Endodermal cell (in vitro differentiated cells): ENCODE measurements at regions not wholly inside any gene's neighbourhood (a gene's known extent, or its start where the extent isn't known, plus 50 kb on each side); places are given as distances from the start of the nearest gene placed in this dataset.
"Not testable (repeated sequence)": the region's sequence is repeated elsewhere in the genome, so short reads cannot be mapped to it uniquely, and the experiment has no call there.

Experiments
- DNase-seq: peaks from one replicate; pipeline ENCODE4 v3.0.0-alpha.2; 2017
- H3K27ac ChIP-seq: 2 replicates; pipeline ENCODE4 v1.5.1; 2013; ENCODE audit warnings: mild to moderate bottlenecking, low read depth, low read length, moderate library complexity
- H3K27me3 ChIP-seq: 2 replicates; pipeline ENCODE4 v1.6.1; 2013; ENCODE audit warnings: mild to moderate bottlenecking, low read length, moderate library complexity; ENCODE audit not compliant: insufficient read depth, control insufficient read depth, poor library complexity, severe bottlenecking
- H3K36me3 ChIP-seq: 2 replicates; pipeline ENCODE4 v1.7.0; 2013; ENCODE audit warnings: mild to moderate bottlenecking, low read length, moderate library complexity; ENCODE audit not compliant: control insufficient read depth, insufficient read depth
- H3K4me1 ChIP-seq: one replicate; pipeline ENCODE4 v1.7.0; 2013; ENCODE audit warnings: low read length; ENCODE audit not compliant: control insufficient read depth, insufficient read depth
- H3K4me3 ChIP-seq: 2 replicates; pipeline ENCODE4 v1.5.1; 2013; ENCODE audit warnings: mild to moderate bottlenecking, low read length, moderate library complexity
- H3K9ac ChIP-seq: 2 replicates; pipeline ENCODE4 v1.6.1; 2013; ENCODE audit warnings: mild to moderate bottlenecking, low read length, moderate library complexity; ENCODE audit not compliant: poor library complexity, severe bottlenecking; ENCODE audit errors: extremely low read depth
- H3K9me3 ChIP-seq: 2 replicates; pipeline ENCODE4 v1.6.1; 2013; ENCODE audit warnings: mild to moderate bottlenecking, low read length, moderate library complexity; ENCODE audit not compliant: control insufficient read depth
- H3K27ac Mint-ChIP-seq: 2 replicates; pipeline ENCODE4 v1.8.0; 2020; ENCODE audit warnings: mixed read lengths
- H3K27me3 Mint-ChIP-seq: 2 replicates; pipeline ENCODE4 v1.8.0; 2021; ENCODE audit warnings: mild to moderate bottlenecking, mixed read lengths; ENCODE audit not compliant: insufficient read depth
- H3K36me3 Mint-ChIP-seq: 2 replicates; pipeline ENCODE4 v1.8.0; 2020; ENCODE audit warnings: low read depth, mixed read lengths
- H3K4me1 Mint-ChIP-seq: 2 replicates; pipeline ENCODE4 v1.8.0; 2020; ENCODE audit warnings: mixed read lengths
- H3K4me3 Mint-ChIP-seq: 2 replicates; pipeline ENCODE4 v1.8.0; 2020; ENCODE audit warnings: mild to moderate bottlenecking, moderate library complexity, mixed read lengths
- H3K9me3 Mint-ChIP-seq: 2 replicates; pipeline ENCODE4 v1.8.0; 2020; ENCODE audit warnings: mild to moderate bottlenecking, mixed read lengths
- WGBS, 2 experiments: methylation state at CpG; one replicate each; pipeline versions ENCODE4 v1.1.5 to v1.1.7; 2013; ENCODE audit warnings: missing lambda C conversion rate in 2 of 2, mixed read lengths in 1 of 2; ENCODE audit not compliant: insufficient coverage in 1 of 2, insufficient read length in 1 of 2; 5-methylcytosine and 5-hydroxymethylcytosine counted together
- TF ChIP-seq, protein P1 (sequence below): fragments of 200-600 bp; sonication (generic); conservative IDR thresholded peaks from 2 replicates; pipeline ENCODE4 v1.5.0; 2021; ENCODE audit warnings: antibody characterized with exemption, mild to moderate bottlenecking

DNA sequence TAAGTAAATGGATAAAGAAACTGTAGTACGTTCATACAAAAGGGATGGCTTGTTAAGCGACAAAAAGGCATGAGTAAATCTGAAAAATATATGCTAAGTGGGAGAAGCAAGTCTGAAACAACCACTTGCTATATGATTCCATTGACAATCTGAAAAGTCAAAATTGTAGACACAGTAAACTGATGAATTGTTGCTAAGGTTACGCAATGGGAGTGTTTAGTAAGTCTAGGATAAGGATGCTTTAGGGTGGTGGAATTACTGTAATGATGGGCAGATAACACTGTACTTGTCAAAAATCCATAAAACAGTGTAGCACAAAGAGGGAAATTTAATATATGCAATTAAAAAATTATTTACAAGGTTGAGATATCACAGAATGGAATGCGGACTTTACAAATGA, 984.9 kb downstream of the FSCB start:
- Mint-ChIP-seq H3K27me3 (no peaks in the 10 kb centered on the region), H3K36me3 (no peaks in the 10 kb centered on the region), H3K9me3 (peaks cover 4% of the 10 kb centered on the region), H3K27ac (no peak overlapping the region), H3K4me3 (no peak overlapping the region), H3K4me1 (no peaks in the 10 kb centered on the region)
- Histone ChIP-seq H3K27me3 (no peaks in the 10 kb centered on the region), H3K4me1 (no peaks in the 10 kb centered on the region), H3K4me3 (no peak overlapping the region), H3K9me3 (no peaks in the 10 kb centered on the region), H3K36me3 (no peaks in the 10 kb centered on the region), H3K9ac (no peak overlapping the region), H3K27ac (no peak overlapping the region)
- 98% methylated on average over 4 of the region's 4 CpGs; no CpG with 5 or more reads in 1 of the 2 experiments for WGBS, 2 experiments
- TF ChIP-seq, protein P1, sequence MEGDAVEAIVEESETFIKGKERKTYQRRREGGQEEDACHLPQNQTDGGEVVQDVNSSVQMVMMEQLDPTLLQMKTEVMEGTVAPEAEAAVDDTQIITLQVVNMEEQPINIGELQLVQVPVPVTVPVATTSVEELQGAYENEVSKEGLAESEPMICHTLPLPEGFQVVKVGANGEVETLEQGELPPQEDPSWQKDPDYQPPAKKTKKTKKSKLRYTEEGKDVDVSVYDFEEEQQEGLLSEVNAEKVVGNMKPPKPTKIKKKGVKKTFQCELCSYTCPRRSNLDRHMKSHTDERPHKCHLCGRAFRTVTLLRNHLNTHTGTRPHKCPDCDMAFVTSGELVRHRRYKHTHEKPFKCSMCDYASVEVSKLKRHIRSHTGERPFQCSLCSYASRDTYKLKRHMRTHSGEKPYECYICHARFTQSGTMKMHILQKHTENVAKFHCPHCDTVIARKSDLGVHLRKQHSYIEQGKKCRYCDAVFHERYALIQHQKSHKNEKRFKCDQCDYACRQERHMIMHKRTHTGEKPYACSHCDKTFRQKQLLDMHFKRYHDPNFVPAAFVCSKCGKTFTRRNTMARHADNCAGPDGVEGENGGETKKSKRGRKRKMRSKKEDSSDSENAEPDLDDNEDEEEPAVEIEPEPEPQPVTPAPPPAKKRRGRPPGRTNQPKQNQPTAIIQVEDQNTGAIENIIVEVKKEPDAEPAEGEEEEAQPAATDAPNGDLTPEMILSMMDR: no peak
- no peak for DNase-seq

DNA sequence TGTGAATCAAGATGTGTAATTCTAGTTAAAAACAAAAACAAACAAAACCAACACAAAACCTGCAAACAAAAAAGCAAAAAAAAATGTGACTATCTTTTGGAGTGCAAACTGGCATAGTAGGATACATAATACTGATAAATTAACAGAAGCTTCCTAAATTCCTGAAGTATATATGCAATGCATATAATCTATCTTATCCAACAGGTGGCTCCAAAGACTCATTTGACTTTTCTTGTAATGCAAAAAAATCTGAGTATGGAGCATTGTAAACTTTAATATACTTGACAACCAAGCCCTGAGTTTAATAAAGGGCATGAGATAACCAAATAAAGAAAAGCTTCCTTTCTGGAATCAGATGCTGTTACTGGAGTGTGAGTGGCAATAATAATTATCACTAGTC, 1003.6 kb downstream of the FSCB start:
- H3K36me3 Mint-ChIP-seq: no peaks in the 10 kb centered on the region

GRCh38 chr14:43492359-43492758, 1014.7 kb downstream of the FSCB start:
- H3K27ac Mint-ChIP-seq, H3K4me1 Mint-ChIP-seq: not testable (repeated sequence)

More for the DNA sequence above, 1003.6 kb downstream of the FSCB start:
- Histone ChIP-seq H3K4me3 (no peak overlapping the region), H3K36me3 (no peaks in the 10 kb centered on the region), H3K9ac (no peak overlapping the region), H3K27me3 (no peaks in the 10 kb centered on the region), H3K9me3 (no peaks in the 10 kb centered on the region), H3K4me1 (no peaks in the 10 kb centered on the region), H3K27ac (no peak overlapping the region)
- Mint-ChIP-seq H3K27me3 (no peaks in the 10 kb centered on the region), H3K27ac (no peak overlapping the region), H3K9me3 (peaks cover 5% of the 10 kb centered on the region), H3K4me1 (no peaks in the 10 kb centered on the region), H3K4me3 (no peak overlapping the region)
- TF ChIP-seq, protein P1: peak; percentile 45
- no peak for DNase-seq

GRCh38 chr14:43483415-43483814, 1023.7 kb downstream of the FSCB start:
- H3K27ac ChIP-seq: no peak overlapping the region
- no peaks in the 10 kb centered on the region for H3K9me3 Mint-ChIP-seq
- no peak overlapping the region for H3K27ac Mint-ChIP-seq
- no peaks in the 10 kb centered on the region for H3K4me1 ChIP-seq
- no peaks in the 10 kb centered on the region for H3K9me3 ChIP-seq
- no peaks in the 10 kb centered on the region for H3K27me3 ChIP-seq
- H3K9ac ChIP-seq: no peak overlapping the region
- no peaks in the 10 kb centered on the region for H3K4me1 Mint-ChIP-seq
- DNase-seq: no peak
- H3K36me3 ChIP-seq: no peaks in the 10 kb centered on the region
- WGBS, 2 experiments: 96% methylated on average over 3 of the region's 3 CpGs; no CpG with 5 or more reads in 1 of the 2 experiments
- H3K27me3 Mint-ChIP-seq: no peaks in the 10 kb centered on the region
- no peak overlapping the region for H3K4me3 Mint-ChIP-seq
- H3K36me3 Mint-ChIP-seq: no peaks in the 10 kb centered on the region
- H3K4me3 ChIP-seq: no peak overlapping the region
- TF ChIP-seq, protein P1: no peak

More at GRCh38 chr14:43492359-43492758, 1014.7 kb downstream of the FSCB start:
- not testable (repeated sequence) for H3K27me3 ChIP-seq, H3K36me3 ChIP-seq, H3K4me3 Mint-ChIP-seq, H3K4me1 ChIP-seq, DNase-seq, H3K27ac ChIP-seq, H3K9me3 Mint-ChIP-seq, H3K9me3 ChIP-seq, H3K27me3 Mint-ChIP-seq, H3K9ac ChIP-seq, H3K4me3 ChIP-seq, H3K36me3 Mint-ChIP-seq
- 83% methylated on average over 11 of the region's 13 CpGs; no CpG with 5 or more reads in 1 of the 2 experiments for WGBS, 2 experiments
